ENCODE measurements at regions not wholly inside any gene's neighbourhood (a gene's known extent, or its start where the extent isn't known, plus 50 kb on each side); places are given as distances from the start of the nearest gene placed in this dataset.
"Not testable (repeated sequence)": the region's sequence is repeated elsewhere in the genome, so short reads cannot be mapped to it uniquely, and the experiment has no call there.

DNA sequence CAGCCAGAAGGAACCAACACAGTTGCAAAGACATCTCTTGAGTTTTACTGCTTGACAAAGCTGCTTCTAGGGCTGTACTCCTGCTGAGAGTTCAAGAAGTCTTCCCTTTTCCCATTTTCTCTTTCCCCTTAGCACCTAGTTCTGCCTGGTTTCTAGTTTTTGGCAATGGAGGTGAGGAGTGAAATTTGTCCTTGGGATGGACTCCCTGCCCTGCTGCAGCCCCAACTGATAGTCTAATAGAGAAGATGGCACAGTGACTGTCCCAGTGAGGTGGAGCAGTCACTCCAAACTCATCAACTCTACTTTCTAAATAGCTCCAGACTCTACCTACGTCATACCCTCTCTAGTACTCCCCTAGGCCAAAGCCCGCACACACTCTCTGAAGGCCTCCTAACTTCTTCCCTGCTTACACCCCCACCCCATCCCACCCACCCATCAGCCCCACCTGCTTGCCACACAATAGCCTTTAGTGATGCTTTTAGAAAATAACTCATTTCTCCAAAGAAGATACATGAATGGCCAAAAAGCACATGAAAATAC lies 164.4 kb downstream of the DDX1 start:
- TF ChIP-seq, protein P1, sequence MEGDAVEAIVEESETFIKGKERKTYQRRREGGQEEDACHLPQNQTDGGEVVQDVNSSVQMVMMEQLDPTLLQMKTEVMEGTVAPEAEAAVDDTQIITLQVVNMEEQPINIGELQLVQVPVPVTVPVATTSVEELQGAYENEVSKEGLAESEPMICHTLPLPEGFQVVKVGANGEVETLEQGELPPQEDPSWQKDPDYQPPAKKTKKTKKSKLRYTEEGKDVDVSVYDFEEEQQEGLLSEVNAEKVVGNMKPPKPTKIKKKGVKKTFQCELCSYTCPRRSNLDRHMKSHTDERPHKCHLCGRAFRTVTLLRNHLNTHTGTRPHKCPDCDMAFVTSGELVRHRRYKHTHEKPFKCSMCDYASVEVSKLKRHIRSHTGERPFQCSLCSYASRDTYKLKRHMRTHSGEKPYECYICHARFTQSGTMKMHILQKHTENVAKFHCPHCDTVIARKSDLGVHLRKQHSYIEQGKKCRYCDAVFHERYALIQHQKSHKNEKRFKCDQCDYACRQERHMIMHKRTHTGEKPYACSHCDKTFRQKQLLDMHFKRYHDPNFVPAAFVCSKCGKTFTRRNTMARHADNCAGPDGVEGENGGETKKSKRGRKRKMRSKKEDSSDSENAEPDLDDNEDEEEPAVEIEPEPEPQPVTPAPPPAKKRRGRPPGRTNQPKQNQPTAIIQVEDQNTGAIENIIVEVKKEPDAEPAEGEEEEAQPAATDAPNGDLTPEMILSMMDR (IDR thresholded peaks at IDR 0.05; ENCODE audit: extremely low read depth, missing control alignments) = no peak
- no peak for DNase-seq (ENCODE audit: low spot score)

DNA sequence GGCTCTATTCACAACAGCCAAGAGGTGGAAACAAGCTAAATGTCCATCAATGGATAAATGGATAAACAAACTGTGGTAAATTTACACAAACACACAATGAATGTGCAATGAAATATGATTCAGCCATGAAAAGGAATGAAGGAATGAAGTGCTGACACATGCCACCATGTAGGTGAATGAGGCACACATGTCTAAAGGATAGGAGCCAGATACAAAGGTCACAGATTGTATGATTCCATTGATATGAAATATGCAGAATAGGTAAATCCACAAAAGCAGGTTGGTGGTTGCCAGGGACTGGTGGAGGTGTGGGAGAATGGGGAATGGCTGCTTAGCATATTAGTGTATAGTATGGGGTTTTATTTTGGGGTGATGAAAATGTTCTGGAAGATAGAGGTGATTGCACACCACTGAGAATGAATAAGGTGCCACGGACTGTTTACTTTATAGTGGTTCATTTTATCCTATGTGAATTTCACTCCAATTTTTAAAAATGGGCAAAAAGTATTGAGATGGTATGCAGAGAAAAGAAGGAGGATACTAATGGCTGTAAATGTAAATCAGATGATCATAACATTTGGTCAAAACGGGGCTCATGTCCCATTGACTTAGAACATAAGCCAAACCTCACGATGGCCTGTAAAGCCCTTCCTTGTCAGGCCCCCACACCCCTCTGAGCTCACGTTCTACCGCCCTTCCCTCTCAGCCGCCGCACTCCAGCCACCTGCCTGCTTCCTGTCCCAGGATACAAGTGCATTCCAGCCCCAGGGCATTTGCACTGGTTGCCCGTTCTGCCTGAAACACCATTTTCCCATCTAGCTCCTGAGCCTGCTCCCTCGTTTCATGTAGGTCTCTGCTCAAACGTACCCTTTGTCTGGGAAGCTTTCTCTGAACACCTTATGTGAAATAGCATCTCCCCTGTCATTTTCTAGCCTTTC lies 165.5 kb downstream of the DDX1 start:
- TF ChIP-seq, protein P1 (IDR thresholded peaks at IDR 0.05; ENCODE audit: extremely low read depth, missing control alignments) = no peak
- DNase-seq (ENCODE audit: low spot score) = no peak

DNA sequence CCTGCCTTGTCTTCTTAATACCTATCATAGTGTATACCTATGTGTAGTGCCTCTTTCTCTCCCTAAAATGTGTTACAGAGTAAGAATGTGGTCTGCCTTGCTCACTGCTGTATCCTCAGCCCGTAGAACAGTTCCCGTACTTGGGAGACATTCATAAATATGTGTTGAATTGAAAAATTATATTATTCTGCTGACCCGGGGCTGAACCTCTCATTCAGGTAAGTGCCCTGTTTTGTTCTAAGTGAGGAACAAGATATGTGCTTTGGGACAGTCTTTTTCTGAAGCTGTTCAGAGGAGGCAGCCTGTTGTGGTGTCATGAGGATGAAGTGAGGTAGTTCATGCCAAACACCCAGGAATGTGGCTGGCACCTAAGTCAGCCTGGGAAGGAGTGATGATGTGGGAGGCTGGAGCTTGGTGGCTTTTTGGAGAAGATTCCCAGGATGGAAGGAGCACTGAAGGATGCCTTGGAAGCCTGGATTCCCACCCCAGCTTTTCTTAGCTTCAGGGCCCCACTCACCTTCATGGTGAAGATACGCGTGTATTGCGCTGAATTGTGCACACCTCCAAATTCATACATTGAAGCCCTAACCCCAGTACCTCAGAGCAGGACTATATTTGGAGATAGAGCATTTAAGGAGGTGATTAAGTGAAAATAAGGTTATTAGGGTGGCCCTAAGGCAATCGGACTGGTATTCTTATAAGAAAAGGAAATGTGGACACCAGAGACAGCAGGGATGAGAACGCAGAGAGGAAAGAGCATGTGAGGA lies 166.3 kb downstream of the DDX1 start:
- DNase-seq (ENCODE audit: low spot score) = no peak
- TF ChIP-seq, protein P1 (IDR thresholded peaks at IDR 0.05; ENCODE audit: extremely low read depth, missing control alignments) = no peak

DNA sequence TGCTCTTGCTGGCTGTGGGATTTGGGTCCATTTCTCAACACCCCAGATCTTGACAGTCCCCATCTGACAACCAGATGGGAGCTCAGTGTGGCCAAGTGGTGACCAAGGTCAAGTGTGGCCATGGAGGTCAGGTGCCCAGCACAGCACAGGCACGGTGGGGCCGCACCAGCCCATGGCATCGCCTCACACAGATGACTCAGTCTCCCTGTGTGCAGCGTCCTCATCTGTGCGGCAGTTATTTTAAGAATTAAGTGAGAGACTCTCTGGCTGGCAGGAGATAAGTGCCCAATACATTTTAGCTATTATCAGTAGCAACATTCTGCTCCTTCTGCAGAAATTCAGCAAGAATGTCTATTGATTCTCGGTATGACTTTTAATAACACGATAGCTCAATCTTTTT lies 167.2 kb downstream of the DDX1 start:
- TF ChIP-seq, protein P1 (IDR thresholded peaks at IDR 0.05; ENCODE audit: extremely low read depth, missing control alignments) = no peak
- no peak for DNase-seq (ENCODE audit: low spot score)

DNA sequence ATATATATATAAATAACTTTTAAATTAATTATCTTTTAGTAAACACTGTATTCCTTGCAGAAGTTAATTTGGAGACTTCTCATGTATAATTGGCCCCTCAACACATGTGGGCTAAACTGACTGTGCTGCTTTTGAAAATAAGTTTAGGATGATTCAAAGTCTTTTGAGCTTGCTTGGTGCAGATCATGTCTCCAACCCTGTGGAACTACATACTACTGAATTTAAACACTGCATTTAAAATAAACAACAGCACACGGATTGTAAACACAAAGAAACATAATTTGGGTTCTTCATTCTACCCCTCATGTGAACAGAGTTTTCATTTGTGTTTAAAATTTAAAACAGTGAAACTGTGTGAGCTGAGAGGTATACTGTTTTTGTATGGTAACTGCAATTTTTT lies 167.7 kb downstream of the DDX1 start:
- TF ChIP-seq, protein P1 (IDR thresholded peaks at IDR 0.05; ENCODE audit: extremely low read depth, missing control alignments) = no peak
- no peak for DNase-seq (ENCODE audit: low spot score)

DNA sequence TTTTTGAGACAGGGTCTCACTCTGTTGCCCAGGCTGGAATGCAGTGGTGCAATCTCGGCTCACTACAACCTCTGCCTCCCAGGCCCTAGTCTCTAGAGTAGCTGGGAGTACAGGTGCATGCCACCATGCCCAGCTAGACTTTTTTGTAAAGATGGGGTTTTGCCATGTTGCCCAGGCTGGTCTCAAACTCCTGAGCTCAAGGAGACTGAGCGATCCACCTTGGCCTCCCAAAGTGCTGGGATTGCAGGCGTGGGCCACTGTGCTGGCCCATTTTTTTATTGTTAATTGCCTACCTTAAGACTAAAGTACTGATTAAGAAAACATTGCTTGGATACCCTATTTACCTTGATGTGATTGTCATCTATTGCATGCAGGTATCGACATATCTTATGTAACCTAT lies 168.1 kb downstream of the DDX1 start:
- DNase-seq (ENCODE audit: low spot score) = not testable (repeated sequence)

DNA sequence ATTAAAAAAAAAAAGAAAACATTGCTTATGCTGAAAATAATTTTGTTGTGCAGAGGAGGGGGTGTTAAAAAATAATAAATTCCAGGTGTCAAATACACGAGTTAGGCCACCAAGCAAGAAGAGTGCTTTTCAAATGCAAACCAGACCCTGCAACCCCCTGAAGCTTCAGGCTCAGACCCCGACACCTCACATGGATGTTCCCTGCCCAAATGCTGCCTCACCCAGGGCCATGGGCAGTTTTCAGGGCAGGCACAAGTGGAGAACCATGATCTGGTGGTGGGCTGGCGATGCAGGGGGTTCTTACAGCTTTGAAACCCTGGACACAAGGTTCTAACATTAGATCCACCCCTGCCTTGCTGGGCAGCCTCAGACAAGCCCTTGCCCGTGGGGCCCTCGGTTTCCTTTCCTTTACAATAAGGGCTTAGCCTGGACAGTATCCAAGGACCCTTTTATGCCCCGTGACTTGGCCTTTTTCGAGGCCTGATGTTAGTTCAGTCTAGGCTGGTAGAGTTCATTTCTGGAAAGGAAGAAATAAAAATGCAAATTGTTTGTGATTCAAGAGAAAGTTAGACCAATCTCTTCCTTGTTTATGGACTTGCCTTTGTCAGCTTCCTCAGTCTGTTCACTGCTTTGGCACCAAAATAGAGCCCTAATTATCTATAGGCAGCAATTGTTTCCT lies 168.7 kb downstream of the DDX1 start:
- TF ChIP-seq, protein P1 (IDR thresholded peaks at IDR 0.05; ENCODE audit: extremely low read depth, missing control alignments) = no peak
- DNase-seq (ENCODE audit: low spot score) = no peak
